Adrenal gland (tissue), 9 donors: ENCODE measurements at regions not wholly inside any gene's neighbourhood (a gene's known extent, or its start where the extent isn't known, plus 50 kb on each side); places are given as distances from the start of the nearest gene placed in this dataset.
A peak's percentile ranks its signal among the peaks of the same experiment; 100 is the strongest.

Experiments
- DNase-seq, 7 donors: peaks; one replicate each; pipeline ENCODE4 v3.0.0-alpha.2; 2019 to 2020
- H3K27ac ChIP-seq, 5 donors: fragments of 200-600 bp; sonication (generic) in 4 of 5; 1 replicate in 3 of 5; 2 replicates in 2 of 5; pipeline versions ENCODE4 v1.5.1 to v1.8.0; 2016 to 2020; ENCODE audit warnings: mild to moderate bottlenecking in 1 of 5
- H3K27me3 ChIP-seq: fragments of 200-600 bp; 2 replicates; pipeline ENCODE4 v1.8.0; 2021
- H3K36me3 ChIP-seq, 2 donors: fragments of 200-600 bp; replicated peaks in 1 of 2; 1 replicate in 1 of 2; 2 replicates in 1 of 2; pipeline versions ENCODE4 v1.5.1 to v1.8.0; 2018 to 2022
- H3K4me1 ChIP-seq, 2 donors: fragments of 200-600 bp; replicated peaks in 1 of 2; 1 replicate in 1 of 2; 2 replicates in 1 of 2; pipeline versions ENCODE4 v1.5.1 to v1.8.0; 2018 to 2021
- H3K4me3 ChIP-seq, 4 donors: fragments of 200-600 bp; sonication (generic) in 3 of 4; one replicate each; pipeline ENCODE4 v1.5.1; 2016 to 2018
- H3K9me3 ChIP-seq, 3 donors: fragments of 200-600 bp; sonication (generic) in 1 of 3; replicated peaks in 1 of 3; 1 replicate in 2 of 3; 2 replicates in 1 of 3; pipeline versions ENCODE4 v1.5.1 to v1.8.0; 2016 to 2021
- POLR2A ChIP-seq, 2 donors: fragments of 450-650 bp; IDR thresholded peaks; one replicate each; pipeline ENCODE4 v1.6.1; 2017; ENCODE audit warnings: antibody characterized with exemption in 2 of 2, mild to moderate bottlenecking in 2 of 2, moderate library complexity in 1 of 2
- WGBS, 4 donors: extraction: QIAGEN DNeasy Blood & Tissue Kit in 2 of 4; methylation state at CpG; one replicate each; pipeline versions ENCODE4 v1.1.5 to v1.1.7; 2013 to 2017; 5-methylcytosine and 5-hydroxymethylcytosine counted together
- intact Hi-C, 2 donors: fragments of 100-400 bp; cut with DNase I; formaldehyde crosslinking; loops; one replicate each; pipeline versions ENCODE4 v1.14.1 to v1.15.0; 2022 to 2023
- TF ChIP-seq, protein P1 (sequence below), 6 experiments: fragments of 450-650 bp in 4 of 6; fragments of 200-600 bp in 2 of 6; sonication (generic) in 1 of 6; IDR thresholded peaks; 1 replicate in 5 of 6; 2 replicates in 1 of 6; pipeline versions ENCODE4 v1.5.1 to v1.8.0; 2016 to 2021; ENCODE audit warnings: antibody characterized with exemption in 6 of 6, mild to moderate bottlenecking in 2 of 6, moderate library complexity in 1 of 6
- donor health status: healthy with polysubstance abuse.
- donor health status: Bipolar disorder and iron deficiency.
- donor health status: DM: yes; HTN: yes; CAD: no.
- donor health status: DM: no; HTN: no; CAD: no.
- donor health status: DM: no; HTN: no; CAD: no.

- whole genome bisulfite sequencing, 4 donors, result 67 to 86% (median 68%) methylated on average over 2 of the region's 2 CpGs
- peaks cover 10 to 19% of the 10 kb centered on the region in 2 donors for H3K4me1 ChIP-seq
- no peaks in the 10 kb centered on the region for H3K27me3 ChIP-seq
- H3K4me3 ChIP-seq, result no peak overlapping the region
- no peak overlapping the region for H3K27ac ChIP-seq
- H3K9me3 ChIP-seq, result no peaks in the 10 kb centered on the region
- no peak for DNase-seq
- TF ChIP-seq, protein P1, sequence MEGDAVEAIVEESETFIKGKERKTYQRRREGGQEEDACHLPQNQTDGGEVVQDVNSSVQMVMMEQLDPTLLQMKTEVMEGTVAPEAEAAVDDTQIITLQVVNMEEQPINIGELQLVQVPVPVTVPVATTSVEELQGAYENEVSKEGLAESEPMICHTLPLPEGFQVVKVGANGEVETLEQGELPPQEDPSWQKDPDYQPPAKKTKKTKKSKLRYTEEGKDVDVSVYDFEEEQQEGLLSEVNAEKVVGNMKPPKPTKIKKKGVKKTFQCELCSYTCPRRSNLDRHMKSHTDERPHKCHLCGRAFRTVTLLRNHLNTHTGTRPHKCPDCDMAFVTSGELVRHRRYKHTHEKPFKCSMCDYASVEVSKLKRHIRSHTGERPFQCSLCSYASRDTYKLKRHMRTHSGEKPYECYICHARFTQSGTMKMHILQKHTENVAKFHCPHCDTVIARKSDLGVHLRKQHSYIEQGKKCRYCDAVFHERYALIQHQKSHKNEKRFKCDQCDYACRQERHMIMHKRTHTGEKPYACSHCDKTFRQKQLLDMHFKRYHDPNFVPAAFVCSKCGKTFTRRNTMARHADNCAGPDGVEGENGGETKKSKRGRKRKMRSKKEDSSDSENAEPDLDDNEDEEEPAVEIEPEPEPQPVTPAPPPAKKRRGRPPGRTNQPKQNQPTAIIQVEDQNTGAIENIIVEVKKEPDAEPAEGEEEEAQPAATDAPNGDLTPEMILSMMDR (IDR thresholded peaks at IDR 0.05), result no peak
- TF ChIP-seq POLR2A (IDR thresholded peaks at IDR 0.05), result no peak
- intact Hi-C loops, result no loop called here
- no peaks in the 10 kb centered on the region for H3K36me3 ChIP-seq
Observed at GRCh38 chr11:8823174-8823742, 87.7 kb upstream of the AKIP1 start.

DNA sequence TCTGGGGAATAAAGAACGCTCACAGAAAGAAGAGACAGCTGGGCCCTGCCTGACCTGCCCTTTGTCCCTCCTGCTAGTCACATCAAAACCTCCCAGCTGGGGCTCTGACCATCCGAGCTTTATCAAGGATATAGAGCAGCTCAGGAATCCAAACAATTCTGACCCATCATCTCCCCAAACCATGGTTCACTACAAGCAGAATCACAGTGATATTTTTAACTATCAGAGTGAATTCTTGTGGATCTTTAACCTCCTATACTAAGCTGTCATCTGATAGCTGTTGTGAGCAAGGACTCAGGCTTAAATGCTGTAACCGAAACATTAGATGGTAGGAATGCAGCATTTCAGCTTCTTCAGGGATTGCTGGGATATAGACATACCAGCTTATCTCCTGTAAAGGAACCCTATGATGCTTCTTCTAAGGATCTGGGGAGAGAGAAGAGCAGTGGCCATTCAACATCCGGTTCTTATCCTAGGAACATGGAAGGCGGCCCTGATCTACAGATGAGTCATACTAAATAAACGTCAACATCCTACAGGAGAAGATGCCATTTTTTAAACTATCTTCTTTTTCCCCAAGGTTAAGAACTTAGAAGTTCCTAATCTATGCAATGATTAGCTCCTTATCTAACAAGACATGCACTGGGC is 84.7 kb upstream of the AKIP1 start:
- WGBS, 4 donors, result 52 to 66% (median 60%) methylated on average over 5 to 6 of the region's 6 CpGs
- Histone ChIP-seq H3K9me3 (no peaks in the 10 kb centered on the region), H3K27me3 (no peaks in the 10 kb centered on the region), H3K36me3 (no peaks in the 10 kb centered on the region), H3K4me3 (no peak overlapping the region), H3K4me1 (peaks cover 10 to 21% of the 10 kb centered on the region in 2 donors), H3K27ac (peak overlapping the region in 3 of 5 donors; percentile 19 to 80 (median 36))
- intact Hi-C loops, result no loop called here
- DNase-seq, result peak in 2 of 7 donors; percentile 45 to 63
- TF ChIP-seq, protein P1 (IDR thresholded peaks at IDR 0.05), result no peak
- no peak for TF ChIP-seq POLR2A (IDR thresholded peaks at IDR 0.05)

- WGBS, 4 donors, result 38 to 44% (median 41%) methylated on average over 6 of the region's 6 CpGs
- H3K27ac ChIP-seq, result peak overlapping the region in 3 of 5 donors; percentile 19 to 80 (median 36)
- no peak overlapping the region for H3K4me3 ChIP-seq
- peaks cover 10 to 21% of the 10 kb centered on the region in 2 donors for H3K4me1 ChIP-seq
- DNase-seq, result peak in 1 of 7 donors; percentile 46
- H3K36me3 ChIP-seq, result no peaks in the 10 kb centered on the region
- intact Hi-C loops, result no loop called here
- no peaks in the 10 kb centered on the region for H3K9me3 ChIP-seq
- TF ChIP-seq POLR2A (IDR thresholded peaks at IDR 0.05), result no peak
- TF ChIP-seq, protein P1 (IDR thresholded peaks at IDR 0.05), result no peak
- no peaks in the 10 kb centered on the region for H3K27me3 ChIP-seq
Observed at GRCh38 chr11:8826901-8827560, 84.0 kb upstream of the AKIP1 start.

DNA sequence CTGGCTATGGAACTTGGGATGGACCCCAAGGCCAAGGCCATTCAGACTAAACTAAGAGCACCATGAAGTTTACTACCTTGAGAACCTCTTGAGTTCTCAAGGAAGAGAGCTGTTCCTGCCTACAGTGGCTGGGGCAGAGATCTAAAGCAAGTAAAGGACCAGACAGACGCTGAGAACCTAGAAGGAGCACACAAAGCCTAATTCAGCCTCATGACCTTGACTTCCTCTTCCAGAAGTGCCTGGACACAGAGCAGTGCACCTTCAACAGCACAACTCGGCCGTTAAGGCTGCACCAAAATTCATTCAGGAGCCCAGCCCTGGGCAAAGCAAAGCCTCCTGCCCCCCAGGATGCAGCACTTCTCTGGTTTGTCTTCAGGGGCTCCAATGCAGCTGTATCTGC is 82.9 kb upstream of the AKIP1 start:
- H3K4me3 ChIP-seq, result no peak overlapping the region
- H3K27ac ChIP-seq, result peak overlapping the region in 2 of 5 donors; percentile 6 to 80
- H3K4me1 ChIP-seq, result peaks cover 10 to 25% of the 10 kb centered on the region in 2 donors
- TF ChIP-seq, protein P1 (IDR thresholded peaks at IDR 0.05), result no peak
- TF ChIP-seq POLR2A (IDR thresholded peaks at IDR 0.05), result no peak
- 65 to 89% (median 82%) methylated on average over 1 to 3 of the region's 3 CpGs for WGBS, 4 donors
- H3K27me3 ChIP-seq, result no peaks in the 10 kb centered on the region
- H3K36me3 ChIP-seq, result no peaks in the 10 kb centered on the region
- DNase-seq, result no peak
- intact Hi-C loops, result no loop called here
- H3K9me3 ChIP-seq, result no peaks in the 10 kb centered on the region
